PC-9 (cell line): ENCODE measurements at regions not wholly inside any gene's neighbourhood (a gene's known extent, or its start where the extent isn't known, plus 50 kb on each side); places are given as distances from the start of the nearest gene placed in this dataset.

Experiments used
- BruUV-seq: library from RNA; stranded (reverse); fragments of 400-500 nt; replicated peaks from 2 replicates; lab custom pipeline; 2021; lab: Mats Ljungman, UMichigan
- CTCF ChIA-PET: fragments of 300-600 bp; sonication (Branson Sonifier 250); formaldehyde crosslinking; loops from one replicate; lab custom pipeline; 2022; ENCODE audit warnings: antibody characterized with exemption; lab: Charles Lee
- POLR2A ChIA-PET: fragments of 300-600 bp; sonication (Branson Sonifier 250); formaldehyde crosslinking; loops from one replicate; lab custom pipeline; 2022; ENCODE audit warnings: antibody characterized with exemption; ENCODE audit not compliant: unreplicated experiment; lab: Charles Lee
- DNase-seq, 2 experiments: peaks; one replicate each; pipeline versions ENCODE4 v3.0.0 to v3.0.0-alpha.2; 2015 to 2022; ENCODE audit warnings: mixed read lengths in 1 of 2
- H2AFZ ChIP-seq: fragments of 200-600 bp; sonication (generic); 2 replicates; pipeline ENCODE4 v1.8.1; 2017; ENCODE audit warnings: antibody characterized with exemption
- H3F3A ChIP-seq: fragments of 200-600 bp; sonication (generic); 2 replicates; pipeline ENCODE4 v1.8.1; 2017; ENCODE audit warnings: antibody characterized with exemption, mild to moderate bottlenecking, low read depth; ENCODE audit not compliant: insufficient read depth
- H3K27ac ChIP-seq: fragments of 200-600 bp; sonication (generic); 2 replicates; pipeline ENCODE4 v1.6.1; 2016; ENCODE audit warnings: mixed run types
- H3K27me3 ChIP-seq: fragments of 200-600 bp; sonication (generic); 2 replicates; pipeline ENCODE4 v1.6.1; 2016; ENCODE audit warnings: low read depth, mixed run types; ENCODE audit not compliant: insufficient read depth
- H3K36me3 ChIP-seq: fragments of 200-600 bp; sonication (generic); 2 replicates; pipeline ENCODE4 v1.6.1; 2016; ENCODE audit warnings: low read depth, mixed run types
- H3K4me1 ChIP-seq: fragments of 200-600 bp; sonication (generic); replicated peaks from 2 replicates; pipeline ENCODE4 v1.6.1; 2016; ENCODE audit warnings: mixed run types; ENCODE audit not compliant: insufficient read depth
- H3K4me2 ChIP-seq: fragments of 200-600 bp; sonication (generic); 2 replicates; pipeline ENCODE4 v1.6.1; 2017; ENCODE audit warnings: mixed run types
- H3K4me3 ChIP-seq: fragments of 200-600 bp; sonication (generic); 2 replicates; pipeline ENCODE4 v1.6.1; 2016; ENCODE audit warnings: mixed run types
- H3K79me2 ChIP-seq: fragments of 200-600 bp; sonication (generic); 2 replicates; pipeline ENCODE4 v1.6.1; 2017; ENCODE audit warnings: low read depth, mixed run types
- H3K9me2 ChIP-seq: fragments of 200-600 bp; sonication (generic); 2 replicates; pipeline ENCODE4 v1.8.1; 2017; ENCODE audit warnings: mild to moderate bottlenecking; ENCODE audit not compliant: insufficient read depth
- H3K9me3 ChIP-seq: fragments of 200-600 bp; sonication (generic); 2 replicates; pipeline ENCODE4 v1.8.1; 2016; ENCODE audit warnings: low read depth; ENCODE audit not compliant: insufficient read depth
- H4K20me1 ChIP-seq: fragments of 200-600 bp; sonication (generic); 2 replicates; pipeline ENCODE4 v1.8.1; 2017; ENCODE audit not compliant: insufficient read depth
- EZH2 ChIP-seq: fragments of 200-600 bp; sonication (generic); IDR thresholded peaks from 2 replicates; pipeline ENCODE4 v1.8.0; 2017; ENCODE audit warnings: antibody characterized with exemption, low read depth
- intact Hi-C: fragments of 100-400 bp; cut with micrococcal nuclease; formaldehyde crosslinking; loops from one replicate; pipeline ENCODE4 v1.10.0; 2022; ENCODE audit not compliant: unreplicated experiment
- TF ChIP-seq, protein P1 (sequence below): fragments of 200-600 bp; sonication (generic); conservative IDR thresholded peaks from 2 replicates; pipeline ENCODE4 v1.6.1; 2017; ENCODE audit warnings: mixed run types, antibody characterized with exemption, mild to moderate bottlenecking, moderate library complexity

- Histone ChIP-seq H2AFZ (no peak overlapping the region), H3K4me2 (no peak overlapping the region), H3K4me3 (no peak overlapping the region), H3K27ac (no peak overlapping the region), H4K20me1 (no peaks in the 10 kb centered on the region), H3K9me3 (no peaks in the 10 kb centered on the region), H3K79me2 (no peaks in the 10 kb centered on the region), H3K27me3 (no peaks in the 10 kb centered on the region), H3F3A (no peaks in the 10 kb centered on the region), H3K36me3 (no peaks in the 10 kb centered on the region), H3K4me1 (no peaks in the 10 kb centered on the region), H3K9me2 (no peaks in the 10 kb centered on the region)
- CTCF ChIA-PET: no interaction called here
- BruUV-seq: no TSS peak
- POLR2A ChIA-PET: no interaction called here
- DNase-seq: no peak
- intact Hi-C loops: no loop called here
- TF ChIP-seq, protein P1, sequence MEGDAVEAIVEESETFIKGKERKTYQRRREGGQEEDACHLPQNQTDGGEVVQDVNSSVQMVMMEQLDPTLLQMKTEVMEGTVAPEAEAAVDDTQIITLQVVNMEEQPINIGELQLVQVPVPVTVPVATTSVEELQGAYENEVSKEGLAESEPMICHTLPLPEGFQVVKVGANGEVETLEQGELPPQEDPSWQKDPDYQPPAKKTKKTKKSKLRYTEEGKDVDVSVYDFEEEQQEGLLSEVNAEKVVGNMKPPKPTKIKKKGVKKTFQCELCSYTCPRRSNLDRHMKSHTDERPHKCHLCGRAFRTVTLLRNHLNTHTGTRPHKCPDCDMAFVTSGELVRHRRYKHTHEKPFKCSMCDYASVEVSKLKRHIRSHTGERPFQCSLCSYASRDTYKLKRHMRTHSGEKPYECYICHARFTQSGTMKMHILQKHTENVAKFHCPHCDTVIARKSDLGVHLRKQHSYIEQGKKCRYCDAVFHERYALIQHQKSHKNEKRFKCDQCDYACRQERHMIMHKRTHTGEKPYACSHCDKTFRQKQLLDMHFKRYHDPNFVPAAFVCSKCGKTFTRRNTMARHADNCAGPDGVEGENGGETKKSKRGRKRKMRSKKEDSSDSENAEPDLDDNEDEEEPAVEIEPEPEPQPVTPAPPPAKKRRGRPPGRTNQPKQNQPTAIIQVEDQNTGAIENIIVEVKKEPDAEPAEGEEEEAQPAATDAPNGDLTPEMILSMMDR: no peak
- TF ChIP-seq EZH2: no peak
These were observed 571.4 kb downstream of the HTR7 start for GRCh38 chr10:90286406-90286805.

- CTCF ChIA-PET: interaction anchor here (0.7 kb wide), 1 partner anchor 315 kb away, joined by 3 read pairs; no protein-coding TSS in a partner anchor
- no peaks in the 10 kb centered on the region for H3K9me3 ChIP-seq
- no peaks in the 10 kb centered on the region for H3F3A ChIP-seq
- no TSS peak for BruUV-seq
- TF ChIP-seq, protein P1: no peak
- no peak for TF ChIP-seq EZH2
- H3K4me1 ChIP-seq: no peaks in the 10 kb centered on the region
- no peaks in the 10 kb centered on the region for H3K27me3 ChIP-seq
- H4K20me1 ChIP-seq: no peaks in the 10 kb centered on the region
- no peaks in the 10 kb centered on the region for H3K36me3 ChIP-seq
- H3K27ac ChIP-seq: no peak overlapping the region
- intact Hi-C loops: no loop called here
- DNase-seq: no peak
- H3K4me2 ChIP-seq: no peak overlapping the region
- POLR2A ChIA-PET: no interaction called here
- no peaks in the 10 kb centered on the region for H3K79me2 ChIP-seq
- H3K4me3 ChIP-seq: no peak overlapping the region
- no peak overlapping the region for H2AFZ ChIP-seq
- no peaks in the 10 kb centered on the region for H3K9me2 ChIP-seq
These were observed 570.9 kb downstream of the HTR7 start for GRCh38 chr10:90286941-90287340.

- Histone ChIP-seq H3K4me2 (no peak overlapping the region), H3K27ac (no peak overlapping the region), H3K9me2 (no peaks in the 10 kb centered on the region), H3K4me3 (no peak overlapping the region), H3F3A (no peaks in the 10 kb centered on the region), H3K79me2 (no peaks in the 10 kb centered on the region), H3K9me3 (no peaks in the 10 kb centered on the region), H4K20me1 (no peaks in the 10 kb centered on the region), H3K36me3 (no peaks in the 10 kb centered on the region), H2AFZ (no peak overlapping the region; the same call in 1 of the 2 replicates), H3K27me3 (no peaks in the 10 kb centered on the region), H3K4me1 (no peaks in the 10 kb centered on the region)
- CTCF ChIA-PET: no interaction called here
- BruUV-seq: no TSS peak
- DNase-seq: no peak
- intact Hi-C loops: no loop called here
- POLR2A ChIA-PET: interaction anchor here (0.6 to 0.7 kb wide), 2 partner anchors 211 to 762 kb away, joined by 4 to 10 read pairs; no protein-coding TSS in a partner anchor
- no peak for TF ChIP-seq EZH2
- TF ChIP-seq, protein P1: no peak
These were observed 569.4 kb downstream of the HTR7 start for GRCh38 chr10:90288391-90288933.
